ENCODE measurements at regions not wholly inside any gene's neighbourhood (a gene's known extent, or its start where the extent isn't known, plus 50 kb on each side); places are given as distances from the start of the nearest gene placed in this dataset.
A peak's percentile ranks its signal among the peaks of the same experiment; 100 is the strongest.

DNA sequence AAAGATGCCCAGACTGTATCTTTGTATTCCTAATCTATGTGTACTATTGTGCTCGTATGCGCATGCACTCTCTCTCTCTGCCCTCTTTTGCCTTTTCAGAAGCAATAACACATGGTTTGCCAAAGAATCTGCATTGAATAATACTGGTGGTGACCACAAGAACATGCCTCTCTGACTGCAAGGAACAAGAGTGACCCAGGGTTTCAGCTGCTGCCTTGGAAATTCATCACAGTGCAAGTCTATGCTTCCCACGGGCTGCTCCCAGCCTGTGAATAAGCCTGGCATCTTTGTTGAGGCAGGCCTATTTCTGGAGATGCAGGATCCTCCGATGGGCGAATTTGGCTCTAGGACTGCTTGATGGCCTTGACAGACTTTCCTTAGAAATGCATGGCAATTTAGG is 689.4 kb upstream of the FANCL start:
- TF ChIP-seq, protein P1, sequence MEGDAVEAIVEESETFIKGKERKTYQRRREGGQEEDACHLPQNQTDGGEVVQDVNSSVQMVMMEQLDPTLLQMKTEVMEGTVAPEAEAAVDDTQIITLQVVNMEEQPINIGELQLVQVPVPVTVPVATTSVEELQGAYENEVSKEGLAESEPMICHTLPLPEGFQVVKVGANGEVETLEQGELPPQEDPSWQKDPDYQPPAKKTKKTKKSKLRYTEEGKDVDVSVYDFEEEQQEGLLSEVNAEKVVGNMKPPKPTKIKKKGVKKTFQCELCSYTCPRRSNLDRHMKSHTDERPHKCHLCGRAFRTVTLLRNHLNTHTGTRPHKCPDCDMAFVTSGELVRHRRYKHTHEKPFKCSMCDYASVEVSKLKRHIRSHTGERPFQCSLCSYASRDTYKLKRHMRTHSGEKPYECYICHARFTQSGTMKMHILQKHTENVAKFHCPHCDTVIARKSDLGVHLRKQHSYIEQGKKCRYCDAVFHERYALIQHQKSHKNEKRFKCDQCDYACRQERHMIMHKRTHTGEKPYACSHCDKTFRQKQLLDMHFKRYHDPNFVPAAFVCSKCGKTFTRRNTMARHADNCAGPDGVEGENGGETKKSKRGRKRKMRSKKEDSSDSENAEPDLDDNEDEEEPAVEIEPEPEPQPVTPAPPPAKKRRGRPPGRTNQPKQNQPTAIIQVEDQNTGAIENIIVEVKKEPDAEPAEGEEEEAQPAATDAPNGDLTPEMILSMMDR (conservative IDR thresholded peaks at IDR 0.05; ENCODE audit: control insufficient read depth, insufficient read depth, low read depth, low read length): no peak
- no peak overlapping the region for H3K4me3 ChIP-seq (ENCODE audit: control insufficient read depth, low read depth, low read length)
- DNase-seq (ENCODE audit: low read depth): no peak

DNA sequence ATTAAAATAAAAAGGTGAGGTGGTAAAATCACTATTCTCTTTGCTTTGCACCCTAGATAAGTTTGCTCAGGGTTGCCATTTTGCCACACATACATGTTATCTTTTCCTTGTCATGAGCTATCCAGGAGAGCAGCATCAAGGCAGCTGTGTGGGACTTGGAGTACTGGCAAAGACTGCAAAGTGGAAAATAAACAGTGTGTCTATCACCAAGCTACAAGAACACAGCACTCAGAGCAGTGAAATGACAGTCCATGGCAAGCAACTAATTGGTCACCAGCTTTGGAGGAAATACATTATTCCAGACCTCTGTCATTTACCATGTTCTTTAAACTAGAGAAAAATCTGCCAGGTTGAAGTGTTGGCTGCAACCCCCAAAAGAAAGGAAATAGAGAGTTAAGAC is 687.8 kb upstream of the FANCL start:
- TF ChIP-seq, protein P1 (conservative IDR thresholded peaks at IDR 0.05; ENCODE audit: control insufficient read depth, insufficient read depth, low read depth, low read length): no peak
- no peak for DNase-seq (ENCODE audit: low read depth)
- H3K4me3 ChIP-seq (ENCODE audit: control insufficient read depth, low read depth, low read length): no peak overlapping the region

DNA sequence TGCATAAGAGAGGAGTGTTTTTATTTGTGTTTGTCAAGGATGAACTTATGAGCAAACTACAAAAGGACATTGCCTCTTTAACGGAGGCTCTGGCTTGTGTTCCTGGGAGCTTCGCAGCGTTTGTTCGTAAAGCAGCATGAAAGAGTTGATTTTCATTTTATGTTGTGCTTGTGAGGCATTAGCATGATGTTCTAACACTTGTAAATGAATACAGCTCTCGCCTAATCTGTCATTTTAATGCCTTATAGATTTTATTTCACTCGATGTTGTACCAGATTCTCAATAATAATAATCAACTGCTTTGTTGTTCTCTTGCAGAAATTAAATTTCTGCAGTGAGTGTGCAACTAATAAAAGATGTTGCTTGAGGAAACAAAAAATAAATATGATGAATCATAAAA is 687.3 kb upstream of the FANCL start:
- DNase-seq (ENCODE audit: low read depth): no peak
- TF ChIP-seq, protein P1 (conservative IDR thresholded peaks at IDR 0.05; ENCODE audit: control insufficient read depth, insufficient read depth, low read depth, low read length): no peak
- H3K4me3 ChIP-seq (ENCODE audit: control insufficient read depth, low read depth, low read length): no peak overlapping the region

DNA sequence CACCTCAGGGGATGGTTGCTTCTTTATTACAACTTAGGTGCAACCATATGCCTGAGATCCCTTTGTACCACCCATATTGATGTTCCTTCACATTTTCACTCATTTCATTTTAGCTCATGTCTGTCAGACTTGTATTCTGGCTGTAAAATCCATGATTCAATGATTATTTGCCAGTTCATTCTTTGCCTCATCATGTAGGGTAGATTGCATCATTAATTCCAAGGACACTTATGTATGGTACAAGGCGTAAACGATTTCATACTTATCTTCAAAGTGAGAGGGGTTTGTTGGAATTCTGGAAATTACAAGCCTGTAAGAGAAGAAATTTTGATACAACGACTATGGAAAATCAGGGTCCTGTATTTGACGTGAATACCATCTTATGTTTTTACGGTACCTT is 685.0 kb upstream of the FANCL start:
- TF ChIP-seq, protein P1 (conservative IDR thresholded peaks at IDR 0.05; ENCODE audit: control insufficient read depth, insufficient read depth, low read depth, low read length): no peak
- no peak overlapping the region for H3K4me3 ChIP-seq (ENCODE audit: control insufficient read depth, low read depth, low read length)
- DNase-seq (ENCODE audit: low read depth): no peak

DNA sequence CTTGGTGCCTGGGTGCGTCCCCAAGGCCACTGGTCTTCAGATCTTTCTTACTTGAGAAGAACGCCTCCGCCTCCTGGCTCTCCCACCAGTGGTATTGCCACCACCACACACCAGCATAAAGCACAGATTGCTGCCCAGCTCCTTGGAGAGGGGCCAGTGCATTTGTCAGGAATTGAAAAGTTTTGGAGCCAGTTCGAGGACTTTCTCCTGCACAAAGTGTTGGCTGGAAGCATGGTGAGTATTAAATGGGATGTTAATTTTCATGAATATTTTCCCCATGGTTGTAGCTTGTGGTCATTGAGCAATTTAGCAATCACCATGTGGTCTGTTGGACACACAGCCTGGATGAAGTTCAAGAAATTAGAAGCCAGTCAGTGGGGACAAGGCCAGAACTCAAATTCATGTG is 684.6 kb upstream of the FANCL start:
- DNase-seq (ENCODE audit: low read depth): peak; percentile 83
- TF ChIP-seq, protein P1 (conservative IDR thresholded peaks at IDR 0.05; ENCODE audit: control insufficient read depth, insufficient read depth, low read depth, low read length): no peak
- H3K4me3 ChIP-seq (ENCODE audit: control insufficient read depth, low read depth, low read length): no peak overlapping the region

DNA sequence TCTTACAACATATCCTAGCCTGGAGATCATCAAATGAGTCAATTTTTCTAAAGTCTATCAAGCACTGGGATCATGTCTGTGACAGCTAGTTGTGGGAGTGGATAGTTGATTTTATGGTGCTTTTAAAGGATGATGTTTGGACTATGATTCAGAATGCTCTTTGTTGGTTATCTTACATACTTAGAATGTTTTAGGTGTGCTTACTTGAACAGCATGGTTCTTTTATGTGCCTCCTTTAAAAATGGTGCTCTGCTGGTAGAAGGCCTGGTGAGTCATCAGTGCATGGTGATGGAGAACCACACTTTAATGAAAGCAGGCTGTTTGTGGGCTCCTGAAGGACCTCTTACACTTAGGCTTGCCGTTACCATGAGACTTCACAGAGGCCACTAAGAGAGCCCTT is 682.7 kb upstream of the FANCL start:
- TF ChIP-seq, protein P1 (conservative IDR thresholded peaks at IDR 0.05; ENCODE audit: control insufficient read depth, insufficient read depth, low read depth, low read length): no peak
- DNase-seq (ENCODE audit: low read depth): peak; percentile 89
- H3K4me3 ChIP-seq (ENCODE audit: control insufficient read depth, low read depth, low read length): no peak overlapping the region

DNA sequence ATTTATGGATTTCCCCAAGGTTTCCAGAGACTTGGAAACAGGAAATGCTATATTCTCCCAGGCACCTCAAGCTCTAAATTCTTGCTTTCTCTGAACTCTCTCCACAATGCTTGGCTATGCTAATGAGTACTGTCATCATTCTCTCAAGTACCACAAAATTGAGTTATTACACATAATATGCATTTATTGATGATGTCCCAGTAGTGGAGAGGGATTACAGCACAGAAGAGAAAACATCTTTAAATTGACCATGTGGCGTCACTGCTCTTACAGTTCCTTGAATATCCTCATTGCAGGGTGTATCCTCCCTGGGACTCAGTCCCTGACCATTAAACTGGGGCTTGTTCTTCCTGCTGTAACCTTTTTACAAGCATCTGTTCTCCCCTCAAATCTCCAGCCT is 681.1 kb upstream of the FANCL start:
- TF ChIP-seq, protein P1 (conservative IDR thresholded peaks at IDR 0.05; ENCODE audit: control insufficient read depth, insufficient read depth, low read depth, low read length): no peak
- no peak overlapping the region for H3K4me3 ChIP-seq (ENCODE audit: control insufficient read depth, low read depth, low read length)
- DNase-seq (ENCODE audit: low read depth): no peak
